ENCODE measurements at regions not wholly inside any gene's neighbourhood (a gene's known extent, or its start where the extent isn't known, plus 50 kb on each side); places are given as distances from the start of the nearest gene placed in this dataset.

- BruUV-seq (replicated peaks): no TSS peak
- no peak overlapping the region for H3K9ac ChIP-seq (ENCODE audit: insufficient read depth in 1 of 2, low read depth in 2 of 2, low read length in 2 of 2)
- H3K4me1 ChIP-seq (replicated peaks in 1 of 2; ENCODE audit: control insufficient read depth in 2 of 2, insufficient read depth in 2 of 2, low read length in 2 of 2): no peaks in the 10 kb centered on the region
- H2AFZ ChIP-seq (ENCODE audit: low read depth, low read length): no peak overlapping the region
- H3K9me1 ChIP-seq (ENCODE audit: control insufficient read depth, insufficient read depth, low read length): no peaks in the 10 kb centered on the region
- POLR2A ChIA-PET: interaction anchor here (0.7 to 1.2 kb wide), 3 partner anchors 46 to 285 kb away, joined by 3 to 4 read pairs (median 3); no protein-coding TSS in a partner anchor
- H3K4me2 ChIP-seq (ENCODE audit: insufficient read depth, low read length): no peak overlapping the region
- CTCF ChIA-PET (ENCODE audit: low intra/inter-chr PET ratio): interaction anchor here (2.3 kb wide), 1 partner anchor 55 kb away, joined by 17 read pairs; no protein-coding TSS in a partner anchor
- no peaks in the 10 kb centered on the region for H3K79me2 ChIP-seq (ENCODE audit: control insufficient read depth, insufficient read depth, low read length)
- no peaks in the 10 kb centered on the region for H3K9me3 ChIP-seq (replicated peaks; ENCODE audit: control insufficient read depth, insufficient read depth, low read depth, low read length)
- no peaks in the 10 kb centered on the region for H3K36me3 ChIP-seq (ENCODE audit: control insufficient read depth, insufficient read depth, low read length)
- no peak overlapping the region for H3K27ac ChIP-seq (ENCODE audit: extremely low read depth, low read depth, low read length)
- H4K20me1 ChIP-seq (replicated peaks; ENCODE audit: control insufficient read depth, insufficient read depth, low read length): no peaks in the 10 kb centered on the region
- FAIRE-seq (no peak), DNase-seq (ENCODE audit: extremely low read depth in 1 of 4, low spot score in 3 of 4) (no peak), ATAC-seq (no peak)
- intact Hi-C loops (cut with micrococcal nuclease): no loop called here
- TF ChIP-seq NCOA4 (IDR thresholded peaks at IDR 0.05; ENCODE audit: partially characterized antibody) (no peak), ADNP (tag; IDR thresholded peaks at IDR 0.05) (no peak), ZNF133 (CRISPR knock-in tag; IDR thresholded peaks at IDR 0.05) (no peak), HNRNPH1 (optimal IDR thresholded peaks at IDR 0.05; ENCODE audit: low read depth, low read length) (no peak), ZBED1 (IDR thresholded peaks at IDR 0.05) (no peak), SMAD1 (IDR thresholded peaks at IDR 0.05; ENCODE audit: low read depth, low read length, partially characterized antibody) (no peak), MYC (IDR thresholded peaks at IDR 0.05; ENCODE audit: low read depth, low read length) (no peak), MYC (CRISPR knock-in tag; IDR thresholded peaks at IDR 0.05; ENCODE audit: borderline replicate concordance, low read depth) (no peak), ZNF23 (CRISPR knock-in tag; IDR thresholded peaks at IDR 0.05) (no peak), GTF2F1 (IDR thresholded peaks at IDR 0.05; ENCODE audit: low read depth, low read length) (no peak), KAT8 (IDR thresholded peaks at IDR 0.05; ENCODE audit: low read depth) (no peak), MYBL2 (IDR thresholded peaks at IDR 0.05; ENCODE audit: low read depth) (no peak), MYBL2 (CRISPR knock-in tag; IDR thresholded peaks at IDR 0.05; ENCODE audit: borderline replicate concordance) (no peak), STAT5A (IDR thresholded peaks at IDR 0.05; ENCODE audit: borderline replicate concordance, low read length) (no peak), BCOR (IDR thresholded peaks at IDR 0.05) (no peak), ZSCAN32 (CRISPR knock-in tag; IDR thresholded peaks at IDR 0.05) (no peak), ZFP30 (CRISPR knock-in tag; IDR thresholded peaks at IDR 0.05; ENCODE audit: borderline replicate concordance) (no peak), ZNF217 (CRISPR knock-in tag; IDR thresholded peaks at IDR 0.05) (no peak)
- H3K4me3 ChIP-seq: no peak overlapping the region
- H3K27me3 ChIP-seq (ENCODE audit: control insufficient read depth in 2 of 2, insufficient read depth in 2 of 2, low read length in 2 of 2): peaks cover 0 to 14% of the 10 kb centered on the region in 2 experiments; a peak in 2 of 5 replicates
- 0% methylated on average over 3 of the region's 4 CpGs for WGBS (ENCODE audit: insufficient coverage, low coverage, missing lambda C conversion rate)
- in situ Hi-C loops (cut with MboI): loop anchor here (10.0 kb wide), 1 partner anchor 819 kb away; no protein-coding TSS in a partner anchor
Measured at GRCh38 chr13:97856304-97856675, 97.2 kb upstream of the IPO5 start.

All from K562 (cell line).